IMR-90 (cell line): ENCODE measurements at regions not wholly inside any gene's neighbourhood (a gene's known extent, or its start where the extent isn't known, plus 50 kb on each side); places are given as distances from the start of the nearest gene placed in this dataset.
A peak's percentile ranks its signal among the peaks of the same experiment; 100 is the strongest.

Source experiments
- BHLHE40 ChIP-seq: fragments of 150-350 bp; IDR thresholded peaks from 2 replicates; pipeline ENCODE4 v1.6.1; 2016; ENCODE audit warnings: mild to moderate bottlenecking, low read depth, low read length
- CTCF ChIP-seq: conservative IDR thresholded peaks from 2 replicates; pipeline ENCODE4 v1.5.1; 2012; ENCODE audit warnings: mild to moderate bottlenecking, low read depth, low read length, improper control_type of control experiment
- FOS ChIP-seq: fragments of 150-350 bp; IDR thresholded peaks from 2 replicates; pipeline ENCODE4 v1.6.1; 2016; ENCODE audit warnings: low read depth, low read length
- MAFK ChIP-seq: IDR thresholded peaks from 2 replicates; pipeline ENCODE4 v1.6.1; 2012; ENCODE audit warnings: low read depth, low read length, improper control_type of control experiment
- NFE2L2 ChIP-seq: fragments of 150-350 bp; IDR thresholded peaks from 2 replicates; pipeline ENCODE4 v1.6.1; 2016; ENCODE audit warnings: low read depth, mild to moderate bottlenecking, low read length
- POLR2A ChIP-seq: IDR thresholded peaks from 2 replicates; pipeline ENCODE4 v1.6.1; 2012; ENCODE audit warnings: mild to moderate bottlenecking, low read depth, low read length
- RAD21 ChIP-seq: IDR thresholded peaks from 2 replicates; pipeline ENCODE4 v1.6.1; 2012; ENCODE audit warnings: low read length, improper control_type of control experiment
- RCOR1 ChIP-seq: IDR thresholded peaks from 2 replicates; pipeline ENCODE4 v1.6.1; 2012; ENCODE audit warnings: mild to moderate bottlenecking, low read length, improper control_type of control experiment; ENCODE audit not compliant: insufficient replicate concordance
- SMC3 ChIP-seq: fragments of 150-350 bp; IDR thresholded peaks from 2 replicates; pipeline ENCODE4 v1.6.1; 2016; ENCODE audit warnings: low read depth, mild to moderate bottlenecking, antibody characterized with exemption, low read length, moderate library complexity
- USF2 ChIP-seq: fragments of 150-350 bp; IDR thresholded peaks from 2 replicates; pipeline ENCODE4 v1.6.1; 2017; ENCODE audit warnings: mild to moderate bottlenecking, antibody characterized with exemption, low read length, low read depth
- TF ChIP-seq, protein P1 (sequence below): fragments of 150-350 bp; IDR thresholded peaks from 2 replicates; pipeline ENCODE4 v1.6.1; 2016; ENCODE audit warnings: low read depth, mild to moderate bottlenecking, low read length, moderate library complexity, borderline replicate concordance

DNA sequence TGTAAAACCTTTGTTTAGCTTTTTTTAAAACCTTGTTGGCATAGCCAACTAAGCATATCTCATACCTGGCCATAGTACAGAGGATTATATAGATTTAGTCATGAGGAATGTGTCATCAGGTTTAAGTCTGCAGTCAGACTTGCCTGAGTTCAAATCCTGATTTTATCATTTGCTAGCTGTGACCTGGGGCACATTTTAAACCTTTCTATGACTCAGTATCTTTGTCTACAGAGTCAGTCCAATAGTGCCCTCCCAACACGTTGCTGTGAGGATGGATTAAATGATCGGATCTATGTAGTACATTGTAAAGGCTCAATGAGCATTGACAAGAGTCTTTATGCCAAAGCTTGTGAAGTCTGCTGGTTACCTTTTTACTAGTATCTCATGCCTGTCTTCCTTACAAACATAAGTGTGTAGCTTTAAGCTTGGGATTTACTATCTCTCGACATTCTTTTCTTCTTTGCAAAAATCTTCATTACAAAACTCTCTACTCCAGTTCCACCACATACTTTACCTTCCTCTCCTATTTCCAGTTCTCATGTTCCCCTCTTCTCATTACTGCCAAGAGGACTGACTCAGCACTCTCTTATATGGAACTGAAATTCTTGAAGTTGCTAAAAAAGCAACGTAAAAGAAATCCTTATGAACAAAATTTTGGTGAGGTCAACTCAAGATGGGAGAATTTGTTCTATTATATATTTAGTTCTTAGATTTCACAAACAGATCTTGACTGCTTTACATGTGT lies 68.1 kb upstream of the RBMS1 start:
- TF ChIP-seq RAD21 = no peak
- TF ChIP-seq CTCF = no peak
- TF ChIP-seq, protein P1, sequence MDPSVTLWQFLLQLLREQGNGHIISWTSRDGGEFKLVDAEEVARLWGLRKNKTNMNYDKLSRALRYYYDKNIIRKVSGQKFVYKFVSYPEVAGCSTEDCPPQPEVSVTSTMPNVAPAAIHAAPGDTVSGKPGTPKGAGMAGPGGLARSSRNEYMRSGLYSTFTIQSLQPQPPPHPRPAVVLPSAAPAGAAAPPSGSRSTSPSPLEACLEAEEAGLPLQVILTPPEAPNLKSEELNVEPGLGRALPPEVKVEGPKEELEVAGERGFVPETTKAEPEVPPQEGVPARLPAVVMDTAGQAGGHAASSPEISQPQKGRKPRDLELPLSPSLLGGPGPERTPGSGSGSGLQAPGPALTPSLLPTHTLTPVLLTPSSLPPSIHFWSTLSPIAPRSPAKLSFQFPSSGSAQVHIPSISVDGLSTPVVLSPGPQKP = no peak
- TF ChIP-seq RCOR1 = no peak
- peak; percentile 79 for TF ChIP-seq MAFK
- TF ChIP-seq POLR2A = no peak
- no peak for TF ChIP-seq SMC3
- no peak for TF ChIP-seq USF2
- no peak for TF ChIP-seq BHLHE40
- no peak for TF ChIP-seq FOS
- TF ChIP-seq NFE2L2 = peak; percentile 85
